RPMI7951 (cell line): ENCODE measurements at regions not wholly inside any gene's neighbourhood (a gene's known extent, or its start where the extent isn't known, plus 50 kb on each side); places are given as distances from the start of the nearest gene placed in this dataset.
"Not testable (repeated sequence)": the region's sequence is repeated elsewhere in the genome, so short reads cannot be mapped to it uniquely, and the experiment has no call there.

Source experiments
- DNase-seq: peaks from one replicate; pipeline ENCODE4 v3.0.0-alpha.2; 2012; ENCODE audit warnings: low read depth

GRCh38 chr7:26424319-26424718 is 132.7 kb downstream of the SNX10 start:
- not testable (repeated sequence) for DNase-seq

DNA sequence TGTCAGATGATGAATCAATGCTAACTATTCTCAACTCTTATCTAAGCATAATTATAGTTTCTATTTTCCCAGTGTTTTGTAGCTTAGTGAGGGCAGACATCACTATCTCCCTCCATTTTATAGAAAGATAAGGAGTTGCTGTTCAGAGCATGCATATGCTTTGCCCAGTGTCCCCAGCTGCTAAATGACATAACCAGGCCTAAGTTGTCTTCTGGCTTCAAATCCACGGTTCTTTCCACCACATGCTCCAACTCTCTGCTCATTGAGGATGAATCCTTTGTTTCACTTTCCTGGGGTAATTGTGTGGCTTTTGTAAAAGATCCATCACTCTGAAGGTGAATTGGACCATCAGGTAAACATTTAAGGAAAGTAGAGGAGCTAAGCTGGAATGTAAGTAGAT is 134.0 kb downstream of the SNX10 start:
- no peak for DNase-seq

DNA sequence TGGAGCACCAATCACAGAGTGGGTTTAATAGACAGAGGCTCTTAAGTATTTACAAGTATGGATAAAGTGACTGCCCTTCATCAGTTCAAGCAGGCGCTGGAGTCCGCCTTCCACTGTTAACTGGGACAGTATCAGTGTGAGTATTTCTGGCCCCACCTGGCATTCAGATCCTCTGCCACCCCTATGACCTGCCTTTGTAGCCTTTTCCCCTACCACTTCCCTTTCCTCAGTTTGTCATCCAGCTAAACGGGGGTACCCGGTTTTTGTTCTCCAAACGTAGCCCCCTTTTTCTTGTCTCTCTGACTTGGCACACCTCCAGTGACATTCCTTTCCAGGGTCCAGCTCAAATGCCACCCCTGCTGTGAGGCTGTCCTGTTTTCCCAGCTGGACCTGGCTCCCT is 134.4 kb downstream of the SNX10 start:
- no peak for DNase-seq

DNA sequence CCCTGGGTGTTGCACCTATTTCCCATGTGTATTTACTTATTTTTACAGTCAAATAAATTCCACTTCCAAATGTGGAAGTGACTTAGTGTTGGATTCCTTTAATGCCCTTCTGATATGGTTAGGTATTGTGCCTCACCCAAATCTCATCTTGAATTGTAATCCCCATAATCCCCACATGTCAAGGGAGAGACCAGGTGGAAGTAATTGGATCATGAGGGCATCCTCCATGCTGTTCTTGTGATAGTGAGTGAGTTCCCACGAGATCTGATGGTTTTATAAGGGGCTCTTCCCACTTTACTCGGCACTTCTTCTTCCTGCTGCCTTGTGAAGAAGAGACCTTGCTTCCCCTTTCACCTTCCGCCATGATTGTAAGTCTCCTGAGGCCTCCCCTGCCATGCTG is 136.9 kb downstream of the SNX10 start:
- no peak for DNase-seq

- peak; percentile 67 for DNase-seq
These were observed 137.5 kb downstream of the SNX10 start for GRCh38 chr7:26429168-26429567.

- DNase-seq = no peak
These were observed 143.3 kb downstream of the SNX10 start for GRCh38 chr7:26434974-26435373.

- DNase-seq = no peak
These were observed 145.4 kb downstream of the SNX10 start for GRCh38 chr7:26437003-26437532.

DNA sequence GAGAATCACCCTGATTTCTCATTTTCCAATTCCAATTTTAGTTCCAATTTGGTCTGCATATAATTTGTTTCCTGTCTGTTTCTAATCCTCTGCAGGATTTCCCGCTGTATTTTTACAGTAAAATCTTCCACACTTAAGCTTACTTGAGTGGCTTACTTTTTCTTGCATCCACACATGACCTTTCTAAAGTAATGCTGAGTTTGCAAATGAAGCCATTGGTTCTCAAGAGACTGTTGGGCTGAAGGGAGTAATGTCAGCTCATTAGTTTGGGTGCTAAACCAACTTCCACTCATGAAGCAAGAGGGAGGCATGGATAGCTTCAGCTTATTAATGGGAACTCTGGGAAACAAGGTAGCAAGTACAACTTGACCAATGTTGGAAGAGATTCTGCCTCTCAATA is 146.4 kb downstream of the SNX10 start:
- DNase-seq = no peak

- DNase-seq = no peak
These were observed 148.0 kb downstream of the SNX10 start for GRCh38 chr7:26439521-26440232.

DNA sequence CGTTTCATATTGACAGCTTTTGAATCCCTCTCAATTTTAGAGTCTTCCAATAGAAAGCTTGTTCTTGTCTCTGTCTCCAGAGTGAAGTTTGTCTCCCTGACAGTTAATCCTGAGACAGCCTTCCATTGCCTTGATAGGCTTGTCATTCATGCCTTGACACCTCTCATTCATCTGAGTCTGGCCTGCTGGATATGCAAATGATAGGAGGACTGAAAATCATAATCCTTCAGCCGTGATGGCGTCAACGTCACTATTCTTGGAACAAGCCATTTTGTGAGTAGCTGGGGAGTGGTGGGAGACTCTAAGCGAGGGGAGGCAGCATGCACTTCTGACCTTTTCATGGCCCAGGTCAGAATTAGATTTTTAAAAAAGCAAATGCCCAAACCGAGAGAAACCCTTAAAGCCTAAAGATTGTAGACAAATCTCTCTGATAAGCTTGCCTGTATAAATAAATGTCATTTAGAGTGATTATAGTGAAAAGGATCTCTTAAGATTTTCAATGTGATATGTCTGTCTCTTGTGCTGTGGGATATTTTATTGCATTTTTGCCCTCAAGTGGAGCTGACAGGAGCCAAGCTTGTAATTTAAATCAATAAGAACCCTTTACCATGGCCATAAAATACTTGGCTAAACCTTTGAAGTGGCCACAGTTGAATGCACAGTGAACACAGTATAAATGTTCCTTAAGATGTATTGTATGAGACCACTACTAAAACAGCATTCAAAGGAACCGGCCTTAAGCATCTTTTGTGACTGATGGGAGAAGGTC is 148.8 kb downstream of the SNX10 start:
- DNase-seq = no peak

GRCh38 chr7:26441002-26441521 is 149.4 kb downstream of the SNX10 start:
- no peak for DNase-seq

GRCh38 chr7:26441611-26442277 is 150.1 kb downstream of the SNX10 start:
- DNase-seq = no peak

DNA sequence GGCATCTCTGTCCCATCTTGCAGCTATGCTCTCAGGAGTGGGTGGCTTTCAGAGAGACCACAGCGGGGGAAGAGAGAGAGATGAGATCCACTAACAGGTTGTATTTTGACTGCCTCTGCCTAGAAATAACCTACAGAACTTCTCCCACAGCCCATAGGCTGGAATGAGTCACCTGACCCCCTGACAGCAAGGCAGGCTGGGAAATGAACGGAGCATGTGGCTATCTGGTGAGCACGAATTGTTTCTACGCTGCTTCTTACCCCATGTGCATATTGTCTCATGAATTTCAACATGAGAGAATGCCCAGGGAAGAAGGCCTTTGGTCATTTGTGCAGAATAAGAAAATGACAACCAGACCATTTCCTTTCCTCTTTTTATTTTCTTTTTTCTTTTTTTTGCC is 151.3 kb downstream of the SNX10 start:
- no peak for DNase-seq

GRCh38 chr7:26443751-26444150 is 152.1 kb downstream of the SNX10 start:
- DNase-seq = no peak

DNA sequence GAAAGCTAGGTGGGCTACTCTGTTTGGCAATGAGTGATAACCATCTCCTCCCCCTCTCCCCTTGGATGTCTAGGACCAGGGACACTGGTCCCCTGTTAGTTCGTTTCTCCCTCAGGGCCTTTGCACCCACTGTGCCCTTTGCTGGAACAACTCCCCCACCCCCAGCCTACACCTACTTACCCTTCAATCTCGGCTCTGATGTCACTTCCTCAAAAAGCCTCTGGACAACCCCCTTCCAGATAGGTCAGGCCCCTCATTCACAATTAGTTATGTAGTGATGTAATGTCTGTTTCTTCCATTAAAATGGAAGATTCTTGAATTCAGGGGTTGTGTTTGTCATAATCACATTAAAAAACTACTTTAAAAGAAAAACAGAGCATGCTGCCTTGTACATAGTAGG is 152.9 kb downstream of the SNX10 start:
- no peak for DNase-seq

GRCh38 chr7:26447116-26447515 is 155.5 kb downstream of the SNX10 start:
- no peak for DNase-seq

DNA sequence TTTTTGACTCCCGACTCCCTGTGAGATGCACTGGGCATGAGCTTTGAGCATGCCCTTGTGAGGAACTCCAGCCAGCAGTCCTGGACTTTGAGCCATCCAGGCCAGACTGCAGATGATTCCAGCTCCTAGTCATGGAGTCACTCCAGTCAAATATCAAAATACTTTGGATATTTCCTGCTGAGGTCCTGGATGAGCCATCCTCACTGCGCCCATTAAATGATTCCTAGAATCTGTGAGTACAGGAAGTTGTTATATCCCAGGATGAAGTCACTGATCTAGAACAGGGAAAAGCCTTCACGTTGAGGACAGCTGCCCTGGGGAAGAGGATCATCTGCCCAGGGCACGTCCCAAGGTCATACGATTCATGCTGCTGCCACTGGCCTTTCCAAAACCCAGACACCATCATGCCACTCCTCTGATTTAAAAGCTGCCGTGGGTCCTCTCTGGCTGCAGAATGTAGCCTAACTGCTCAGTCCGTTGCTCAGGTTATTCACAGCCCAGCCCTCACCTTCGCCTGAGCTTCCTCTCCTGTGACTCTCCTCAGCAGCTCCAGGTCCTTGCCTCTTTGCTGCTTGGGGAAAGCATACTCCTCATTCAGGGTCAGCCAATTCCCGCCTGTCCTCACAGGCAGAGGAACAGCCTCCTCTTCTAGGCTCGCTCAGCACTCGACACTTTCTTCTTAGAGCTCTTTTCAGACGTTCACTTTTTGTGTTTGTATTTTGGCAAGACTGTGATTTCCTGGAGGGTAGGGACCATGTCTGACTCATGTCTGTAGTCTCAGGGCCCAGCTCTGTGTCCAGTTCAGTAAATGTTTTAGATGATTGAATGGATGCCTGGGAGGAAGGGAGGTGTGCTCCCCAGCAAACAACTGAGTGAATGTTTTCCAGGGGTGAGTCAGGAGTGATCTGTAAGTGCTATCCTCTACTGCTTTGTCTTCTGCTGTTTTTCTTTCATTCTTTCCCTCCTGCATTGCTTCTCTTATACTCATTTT is 157.8 kb downstream of the SNX10 start:
- DNase-seq = peak; percentile 90

DNA sequence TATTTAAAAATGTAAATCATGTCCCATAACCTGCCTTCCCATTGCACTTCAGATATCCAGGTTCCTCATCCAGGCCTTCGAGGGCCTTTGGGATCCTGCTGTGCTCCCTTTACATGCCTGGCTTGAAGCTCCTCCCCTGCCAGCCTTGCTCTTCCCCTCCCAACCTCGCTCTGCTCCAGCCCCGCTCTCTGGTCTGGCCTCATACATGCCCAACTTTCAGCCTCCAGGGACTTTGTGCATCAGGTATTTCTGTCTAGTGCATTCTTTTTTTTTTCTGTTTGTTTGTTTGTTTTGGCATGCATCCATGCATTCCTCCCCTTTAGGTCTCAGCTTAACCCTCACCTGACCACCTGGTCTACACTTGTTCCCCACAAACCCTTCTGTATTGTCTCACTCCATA is 160.3 kb downstream of the SNX10 start:
- DNase-seq = no peak

GRCh38 chr7:26454180-26454579 is 162.5 kb downstream of the SNX10 start:
- DNase-seq = peak; percentile 77

DNA sequence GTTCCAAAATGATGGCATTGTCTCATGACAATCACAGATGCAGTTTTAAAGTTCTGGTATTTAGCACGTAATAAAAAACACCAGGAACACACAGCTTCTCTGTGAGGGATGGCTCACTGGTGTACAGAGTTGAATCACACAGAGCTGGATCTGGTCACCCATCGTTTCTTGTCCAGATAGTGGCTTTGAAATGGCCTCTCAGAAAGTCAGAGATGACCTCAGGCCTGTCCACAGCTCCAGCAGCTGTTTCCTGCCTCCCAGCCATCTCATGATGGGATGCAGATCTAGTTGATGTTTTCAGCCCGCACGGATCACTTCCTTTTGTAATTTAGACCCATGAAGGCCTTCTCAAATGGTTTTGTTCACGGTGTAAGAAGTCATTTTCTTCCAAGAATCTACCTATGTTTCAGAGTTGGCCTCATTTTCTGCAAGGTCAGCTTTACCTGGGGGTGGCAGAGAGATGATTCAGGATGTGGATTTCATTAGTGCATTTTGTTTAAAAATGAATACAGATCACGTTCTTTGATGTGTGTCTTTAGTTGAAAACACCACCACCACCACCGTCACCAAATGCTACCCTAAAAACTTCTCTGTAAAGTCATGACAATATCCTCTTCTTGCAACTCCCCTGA is 166.2 kb downstream of the SNX10 start:
- DNase-seq = peak; percentile 64
